Stimulated activated CD4-positive, alpha-beta T cell treated with anti-CD3 and anti-CD28 coated beads, TNF-alpha, amount 100 ng/mL, for 1 hour (primary cell): ENCODE measurements at regions not wholly inside any gene's neighbourhood (a gene's known extent, or its start where the extent isn't known, plus 50 kb on each side); places are given as distances from the start of the nearest gene placed in this dataset.
"Not testable (repeated sequence)": the region's sequence is repeated elsewhere in the genome, so short reads cannot be mapped to it uniquely, and the experiment has no call there.

Experiments
- DNase-seq, 3 donors: peaks; one replicate each; pipeline ENCODE4 v3.0.0-alpha.2; 2020; ENCODE audit warnings: low read depth in 3 of 3, low spot score in 1 of 3

DNA sequence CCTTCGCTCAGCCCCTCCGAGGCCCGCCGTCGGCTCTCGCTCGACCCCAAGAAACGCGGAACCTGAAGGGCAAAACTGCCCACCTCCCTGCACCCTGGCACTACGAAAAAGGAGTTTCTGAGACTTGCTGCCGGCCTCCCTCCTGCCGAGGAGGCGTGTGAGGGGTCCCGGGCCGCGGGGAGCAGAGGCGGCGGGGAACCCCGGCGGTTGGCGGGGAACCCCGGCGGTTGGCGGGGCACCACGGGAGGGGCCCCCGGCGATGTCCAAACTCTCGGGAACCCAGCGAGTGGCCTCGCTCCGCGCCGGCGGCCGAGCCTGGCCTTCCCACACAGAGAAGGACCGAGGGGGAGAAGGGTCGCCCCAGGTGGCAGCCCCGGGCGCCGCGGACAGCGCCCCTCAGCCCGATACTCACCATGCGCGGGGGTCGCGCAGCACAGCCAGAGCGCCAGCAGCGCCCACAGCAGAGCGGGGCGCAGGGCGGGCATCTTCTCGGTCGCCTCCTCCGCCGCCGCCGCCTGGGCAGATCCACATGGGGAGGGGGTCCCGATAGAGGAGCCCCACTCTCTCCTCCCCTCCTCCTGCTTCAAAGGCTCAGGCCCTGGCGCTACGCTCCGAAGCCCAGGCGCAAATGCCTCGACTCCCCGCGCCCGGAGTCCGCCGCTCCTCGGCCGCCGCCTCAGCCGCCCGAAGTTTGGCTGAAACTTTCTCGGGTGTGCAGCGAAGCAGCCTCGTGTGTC is 69.4 kb upstream of the NUDT4B start:
- peak in 1 of 3 donors; percentile 0 for DNase-seq

DNA sequence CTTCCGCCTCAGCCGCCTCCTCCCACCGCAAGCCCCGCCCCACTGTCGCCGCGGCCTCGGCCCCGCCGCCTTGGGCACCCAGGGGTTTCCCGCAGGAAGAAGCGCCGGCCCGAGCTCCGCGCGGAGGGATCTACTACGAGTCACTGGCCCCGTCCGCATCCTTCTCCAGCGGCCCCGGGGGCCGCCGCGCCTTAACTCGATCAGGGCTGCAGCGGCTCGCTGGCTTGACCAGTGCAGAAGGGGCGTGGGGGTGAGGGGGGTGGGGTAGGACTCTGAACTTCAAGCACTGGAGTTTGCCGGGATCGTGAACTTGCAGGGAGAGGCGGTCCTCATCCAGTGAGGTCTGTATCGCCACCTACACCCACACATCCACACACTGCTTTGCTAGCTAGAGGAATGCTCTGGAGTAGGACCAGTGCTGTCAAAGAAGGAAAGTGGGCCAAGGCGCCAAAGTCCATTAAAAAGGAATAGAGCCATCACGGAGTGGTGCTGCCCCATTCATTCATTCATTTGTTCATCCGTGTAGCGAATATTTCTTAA is 68.7 kb upstream of the NUDT4B start:
- not testable (repeated sequence) for DNase-seq

DNA sequence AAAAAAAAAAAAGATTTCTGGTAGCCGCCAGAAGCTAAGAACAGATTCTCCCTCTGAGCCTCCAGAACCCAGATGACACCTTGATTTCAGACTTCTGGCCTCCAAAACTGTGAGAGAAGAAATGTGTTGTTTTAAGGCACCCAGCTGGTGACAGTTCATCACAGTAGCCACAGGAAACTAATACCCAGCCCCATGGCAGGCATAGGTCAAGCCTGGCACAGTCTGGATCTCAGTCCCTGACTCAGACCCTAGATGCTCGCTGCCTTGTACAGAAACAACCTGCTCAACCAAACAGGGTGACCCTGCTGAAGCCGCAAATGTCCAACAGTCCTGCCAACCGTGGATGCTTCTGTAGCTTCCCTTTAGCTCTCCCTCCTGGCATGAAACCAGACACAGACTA is 61.8 kb upstream of the NUDT4B start:
- DNase-seq = not testable (repeated sequence)

- not testable (repeated sequence) for DNase-seq
Observed at GRCh38 chr1:148687376-148687775, 61.2 kb upstream of the NUDT4B start.
